K562 (cell line): ENCODE measurements at regions not wholly inside any gene's neighbourhood (a gene's known extent, or its start where the extent isn't known, plus 50 kb on each side); places are given as distances from the start of the nearest gene placed in this dataset.
"Not testable (repeated sequence)": the region's sequence is repeated elsewhere in the genome, so short reads cannot be mapped to it uniquely, and the experiment has no call there.

Source experiments
- CAMTA2 ChIP-seq: fragments of 250-450 bp; sonication (Bioruptor Pico); conservative IDR thresholded peaks from 2 replicates; pipeline ENCODE4 v1.5.1; 2022
- TF ChIP-seq, protein P1 (sequence below), 3 experiments: IDR thresholded peaks in 2 of 3; conservative IDR thresholded peaks in 1 of 3; 2 replicates each; pipeline ENCODE4 v1.5.1; 2011 to 2012; ENCODE audit warnings: low read length in 3 of 3, mild to moderate bottlenecking in 3 of 3, control low read depth in 2 of 3, improper control_type of control experiment in 1 of 3, inconsistent platforms in 1 of 3, low read depth in 1 of 3, mixed read lengths in 1 of 3, moderate library complexity in 1 of 3; ENCODE audit not compliant: insufficient read depth in 2 of 3

GRCh38 chr15:21003459-21003858 lies 137.3 kb upstream of the POTEB2 start:
- TF ChIP-seq, protein P1, sequence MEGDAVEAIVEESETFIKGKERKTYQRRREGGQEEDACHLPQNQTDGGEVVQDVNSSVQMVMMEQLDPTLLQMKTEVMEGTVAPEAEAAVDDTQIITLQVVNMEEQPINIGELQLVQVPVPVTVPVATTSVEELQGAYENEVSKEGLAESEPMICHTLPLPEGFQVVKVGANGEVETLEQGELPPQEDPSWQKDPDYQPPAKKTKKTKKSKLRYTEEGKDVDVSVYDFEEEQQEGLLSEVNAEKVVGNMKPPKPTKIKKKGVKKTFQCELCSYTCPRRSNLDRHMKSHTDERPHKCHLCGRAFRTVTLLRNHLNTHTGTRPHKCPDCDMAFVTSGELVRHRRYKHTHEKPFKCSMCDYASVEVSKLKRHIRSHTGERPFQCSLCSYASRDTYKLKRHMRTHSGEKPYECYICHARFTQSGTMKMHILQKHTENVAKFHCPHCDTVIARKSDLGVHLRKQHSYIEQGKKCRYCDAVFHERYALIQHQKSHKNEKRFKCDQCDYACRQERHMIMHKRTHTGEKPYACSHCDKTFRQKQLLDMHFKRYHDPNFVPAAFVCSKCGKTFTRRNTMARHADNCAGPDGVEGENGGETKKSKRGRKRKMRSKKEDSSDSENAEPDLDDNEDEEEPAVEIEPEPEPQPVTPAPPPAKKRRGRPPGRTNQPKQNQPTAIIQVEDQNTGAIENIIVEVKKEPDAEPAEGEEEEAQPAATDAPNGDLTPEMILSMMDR (IDR thresholded peaks at IDR 0.05 in 2 of 3, conservative IDR thresholded peaks at IDR 0.05 in 1 of 3; ENCODE audit: insufficient read depth in 2 of 3, low read depth in 1 of 3, low read length in 3 of 3) = not testable (repeated sequence)
- not testable (repeated sequence) for TF ChIP-seq CAMTA2 (CRISPR knock-in tag)
